Skin of body (tissue), 1 donor: ENCODE measurements at regions not wholly inside any gene's neighbourhood (a gene's known extent, or its start where the extent isn't known, plus 50 kb on each side); places are given as distances from the start of the nearest gene placed in this dataset.
"Not testable (repeated sequence)": the region's sequence is repeated elsewhere in the genome, so short reads cannot be mapped to it uniquely, and the experiment has no call there.

ENCODE experiments used
- DNase-seq: peaks from one replicate; lab custom pipeline; 2025; lab: John Stamatoyannopoulos, UW

GRCh38 chr10:32217216-32217615 is 129.7 kb downstream of the EPC1 start:
- DNase-seq = no peak

- DNase-seq = not testable (repeated sequence)
These were observed 133.1 kb downstream of the EPC1 start for GRCh38 chr10:32213838-32214237.

- DNase-seq = no peak
These were observed 136.0 kb downstream of the EPC1 start for GRCh38 chr10:32211046-32211363.

- DNase-seq = peak; percentile 19
These were observed 136.5 kb downstream of the EPC1 start for GRCh38 chr10:32210306-32211045.

GRCh38 chr10:32208005-32208404 is 139.0 kb downstream of the EPC1 start:
- DNase-seq = not testable (repeated sequence)

GRCh38 chr10:32207544-32207943 is 139.4 kb downstream of the EPC1 start:
- no peak for DNase-seq

GRCh38 chr10:32205670-32206069 is 141.3 kb downstream of the EPC1 start:
- DNase-seq = no peak

- DNase-seq = no peak
These were observed 142.4 kb downstream of the EPC1 start for GRCh38 chr10:32204606-32205005.

GRCh38 chr10:32199714-32200394 is 143.6 kb upstream of the KIF5B start:
- DNase-seq = no peak

- no peak for DNase-seq
These were observed 141.2 kb upstream of the KIF5B start for GRCh38 chr10:32197423-32197822.

- peak; percentile 34 for DNase-seq
These were observed 134.8 kb upstream of the KIF5B start for GRCh38 chr10:32190890-32191491.

- no peak for DNase-seq
These were observed 133.3 kb upstream of the KIF5B start for GRCh38 chr10:32189400-32190084.

GRCh38 chr10:32188601-32189000 is 132.4 kb upstream of the KIF5B start:
- not testable (repeated sequence) for DNase-seq

GRCh38 chr10:32187686-32188085 is 131.5 kb upstream of the KIF5B start:
- no peak for DNase-seq

- not testable (repeated sequence) for DNase-seq
These were observed 127.4 kb upstream of the KIF5B start for GRCh38 chr10:32183652-32184051.

GRCh38 chr10:32182476-32182875 is 126.3 kb upstream of the KIF5B start:
- DNase-seq = no peak

GRCh38 chr10:32180390-32181280 is 124.4 kb upstream of the KIF5B start:
- DNase-seq = no peak

- DNase-seq = no peak
These were observed 123.6 kb upstream of the KIF5B start for GRCh38 chr10:32179836-32180235.

GRCh38 chr10:32177594-32177993 is 121.4 kb upstream of the KIF5B start:
- DNase-seq = not testable (repeated sequence)

GRCh38 chr10:32175629-32176028 is 119.4 kb upstream of the KIF5B start:
- DNase-seq = no peak

GRCh38 chr10:32174349-32174893 is 118.2 kb upstream of the KIF5B start:
- no peak for DNase-seq
